ENCODE measurements at regions not wholly inside any gene's neighbourhood (a gene's known extent, or its start where the extent isn't known, plus 50 kb on each side); places are given as distances from the start of the nearest gene placed in this dataset.

DNA sequence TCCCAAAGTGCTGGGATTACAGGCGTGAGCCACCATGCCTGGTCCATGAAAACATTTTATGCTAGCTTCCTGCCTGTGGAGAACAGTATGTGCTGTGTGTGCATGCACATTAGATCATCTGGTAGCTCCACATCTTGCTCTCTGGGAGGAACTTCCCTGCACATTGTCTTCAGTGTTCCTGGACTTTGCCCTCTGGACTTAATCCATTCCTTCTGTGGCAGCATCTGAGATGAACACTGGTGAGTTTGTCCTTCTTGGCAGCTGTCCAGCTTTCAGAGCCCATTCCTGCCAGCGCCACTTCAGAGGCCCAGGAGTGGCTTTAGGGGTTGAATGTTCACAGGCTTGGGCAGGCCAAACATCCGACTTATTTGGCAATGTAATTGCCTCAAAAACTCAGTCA is 65.2 kb downstream of the POU3F3 start:
- no peak for TF ChIP-seq CTCF (IDR thresholded peaks at IDR 0.05)
- TF ChIP-seq POLR2A (IDR thresholded peaks at IDR 0.05), result no peak
